ENCODE measurements at regions not wholly inside any gene's neighbourhood (a gene's known extent, or its start where the extent isn't known, plus 50 kb on each side); places are given as distances from the start of the nearest gene placed in this dataset.

GRCh38 chr12:64999148-64999425, 122.0 kb downstream of the WIF1 start:
- no peak for DNase-seq (ENCODE audit: low read depth)

All from iris pigment epithelial cell (primary cell).